GM21529 (cell line): ENCODE measurements at regions not wholly inside any gene's neighbourhood (a gene's known extent, or its start where the extent isn't known, plus 50 kb on each side); places are given as distances from the start of the nearest gene placed in this dataset.
A peak's percentile ranks its signal among the peaks of the same experiment; 100 is the strongest.

Source experiments
- ATAC-seq: cut with Tn5 transposase; IDR thresholded peaks from one replicate; pipeline ENCODE4 v1.9.1; 2021; ENCODE audit not compliant: unreplicated experiment

DNA sequence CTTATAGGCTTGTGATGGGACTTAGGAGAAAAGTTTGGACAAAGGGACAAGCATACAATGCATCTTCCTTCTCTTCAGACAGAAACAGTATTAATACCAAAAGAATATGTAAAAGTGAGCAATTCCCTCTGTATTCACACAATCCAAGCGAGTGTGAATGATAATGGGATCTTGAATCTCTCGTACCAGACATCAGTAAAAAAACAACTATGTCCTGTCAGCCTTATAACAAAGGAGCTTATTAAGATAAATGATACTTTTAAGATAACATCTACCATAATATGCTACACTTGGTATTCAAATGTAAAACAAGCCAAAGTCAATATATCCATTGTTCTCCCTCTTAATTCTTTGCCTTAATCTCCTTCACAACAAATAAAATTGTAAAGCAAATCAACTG, 288.6 kb upstream of the CNTN6 start:
- no peak for ATAC-seq

DNA sequence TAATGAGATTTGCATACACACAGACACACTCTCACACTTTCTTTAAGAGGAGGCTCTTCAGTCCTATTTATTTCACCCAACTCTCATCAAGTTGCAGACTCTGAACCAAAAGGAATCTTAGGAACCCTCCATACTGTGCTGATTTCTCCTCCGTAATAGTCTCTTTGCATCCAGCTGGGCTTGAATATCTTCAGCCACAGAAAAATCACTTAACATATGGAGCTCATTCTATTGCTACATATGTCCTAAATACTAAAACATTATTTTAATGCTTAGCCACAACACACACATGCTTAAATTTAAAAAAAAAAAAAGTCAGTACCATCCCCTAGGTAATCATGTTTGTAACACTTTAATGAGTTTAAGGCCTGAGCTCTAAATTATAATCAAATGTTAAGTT, 287.5 kb upstream of the CNTN6 start:
- no peak for ATAC-seq

DNA sequence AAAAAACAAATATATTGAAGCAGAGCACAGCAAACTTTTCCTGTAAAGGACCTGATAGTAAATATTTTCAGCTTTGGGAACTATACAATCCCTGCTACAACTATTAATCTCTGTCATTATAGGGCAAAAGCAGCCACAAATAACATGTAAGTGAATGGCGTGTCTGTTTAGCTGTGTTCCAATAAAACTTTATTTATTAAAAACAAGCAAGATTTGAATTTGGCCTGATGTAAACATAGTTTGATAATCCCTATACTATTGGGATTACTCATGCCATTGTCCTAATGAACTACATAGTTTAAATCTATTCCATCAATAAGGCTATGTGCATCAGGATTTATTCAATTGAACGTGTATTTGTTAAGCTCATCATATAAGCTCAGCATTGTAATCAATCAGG, 286.8 kb upstream of the CNTN6 start:
- no peak for ATAC-seq

DNA sequence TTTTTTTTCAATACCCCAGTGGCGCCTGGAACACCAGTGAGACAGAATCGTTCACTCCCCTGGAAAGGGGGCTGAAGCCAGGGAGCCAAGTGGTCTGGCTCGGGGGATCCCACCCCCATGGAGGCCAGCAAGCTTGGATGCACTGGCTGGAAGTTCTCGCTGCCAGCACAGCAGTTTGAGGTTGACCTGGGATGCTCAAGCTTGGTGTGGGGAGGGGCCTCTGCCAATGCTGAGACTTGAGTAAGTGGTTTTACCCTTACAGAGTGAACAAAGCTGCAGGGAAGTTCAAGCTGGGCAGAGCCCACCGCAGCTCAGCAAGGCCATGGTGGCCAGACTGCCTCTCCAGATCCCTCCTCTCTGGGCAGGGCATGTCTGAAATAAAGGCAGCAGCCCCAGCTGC, 276.2 kb upstream of the CNTN6 start:
- ATAC-seq, result no peak

DNA sequence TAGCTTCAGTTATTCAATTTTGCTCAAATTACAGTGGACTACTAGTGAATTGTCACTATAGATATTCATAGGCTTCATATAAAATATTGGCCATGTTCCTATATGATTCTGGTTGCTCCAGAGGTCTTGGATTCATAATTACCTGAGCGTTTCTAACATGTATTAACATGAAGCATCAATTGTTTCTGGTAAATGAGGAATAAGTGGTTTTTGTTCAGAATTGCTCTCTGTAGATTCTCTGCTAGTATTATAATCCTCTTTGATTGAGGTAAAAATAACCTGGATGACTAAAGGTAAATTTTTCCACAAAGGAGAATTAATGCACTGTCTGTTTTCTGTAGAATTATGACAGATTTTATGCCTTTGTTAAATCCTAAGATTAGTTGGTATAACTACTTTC, 258.1 kb upstream of the CNTN6 start:
- ATAC-seq, result no peak

DNA sequence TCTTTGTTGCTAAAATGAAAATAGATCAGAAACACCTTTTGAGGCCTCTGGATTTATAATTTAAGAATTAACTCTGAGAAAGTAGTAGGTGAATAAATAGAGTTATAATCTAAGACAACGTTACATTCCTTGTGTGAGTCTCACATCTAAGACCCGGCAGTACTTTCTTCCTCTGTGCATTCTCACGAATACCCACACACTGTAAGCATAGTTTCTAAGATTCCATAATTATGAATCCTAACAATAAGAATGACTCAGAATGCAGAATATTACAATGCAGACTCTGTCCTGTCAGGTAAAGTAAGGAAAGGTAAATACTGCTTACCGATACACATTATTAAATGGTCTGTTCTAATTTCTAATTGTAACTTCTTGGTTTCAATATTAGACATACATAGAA, 257.7 kb upstream of the CNTN6 start:
- ATAC-seq, result no peak

DNA sequence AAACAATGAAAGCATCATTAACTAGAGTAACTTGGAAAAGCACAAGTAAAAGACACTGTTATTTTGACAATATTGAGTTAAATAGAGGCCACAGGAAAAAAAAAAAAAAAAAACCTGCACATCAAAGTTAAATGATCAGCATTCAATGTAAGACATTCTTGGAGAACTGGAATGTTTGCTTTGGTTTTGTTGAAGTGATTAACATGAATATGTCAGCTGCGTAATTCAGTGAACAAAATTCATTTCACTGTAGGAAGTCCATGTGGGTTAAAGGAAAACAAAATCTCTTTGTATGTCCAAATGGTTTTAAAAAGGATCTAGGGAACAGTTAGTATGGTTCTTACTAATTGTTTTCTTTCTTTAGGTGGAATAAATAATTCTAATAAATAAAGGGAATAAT, 252.8 kb upstream of the CNTN6 start:
- no peak for ATAC-seq

DNA sequence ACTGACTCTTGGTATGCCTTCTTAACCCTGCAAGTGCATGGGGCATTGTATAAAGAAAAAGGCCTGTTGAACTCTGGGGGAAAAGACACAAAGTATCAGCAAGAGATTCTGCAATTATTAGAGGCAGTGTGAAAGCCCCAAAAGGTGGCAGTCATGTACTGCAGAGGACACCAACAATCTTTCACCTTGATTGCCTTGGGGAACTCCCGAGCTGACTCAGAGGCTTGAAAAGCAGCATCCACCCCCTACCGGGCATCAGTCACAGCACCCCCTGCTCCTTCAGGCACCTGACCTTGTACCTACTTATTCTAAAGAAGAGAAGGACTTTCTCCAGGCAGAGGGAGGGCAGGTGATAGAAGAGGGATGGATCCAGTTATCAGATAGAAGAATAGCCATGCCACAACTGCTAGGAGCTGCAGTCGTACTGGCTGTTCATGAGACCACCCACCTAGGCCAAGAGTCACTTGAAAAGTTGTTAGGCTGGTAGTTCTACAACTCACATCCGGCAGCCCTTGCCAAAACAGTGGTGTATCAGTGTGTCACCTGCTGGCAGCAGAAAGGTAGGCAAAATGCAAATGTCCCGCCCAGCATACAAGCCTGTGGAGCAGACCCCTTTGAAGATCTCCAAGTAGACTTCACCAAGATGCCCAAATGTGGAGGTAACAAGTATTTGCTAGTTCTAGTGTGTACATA, 241.6 kb upstream of the CNTN6 start:
- peak; percentile 81 for ATAC-seq

DNA sequence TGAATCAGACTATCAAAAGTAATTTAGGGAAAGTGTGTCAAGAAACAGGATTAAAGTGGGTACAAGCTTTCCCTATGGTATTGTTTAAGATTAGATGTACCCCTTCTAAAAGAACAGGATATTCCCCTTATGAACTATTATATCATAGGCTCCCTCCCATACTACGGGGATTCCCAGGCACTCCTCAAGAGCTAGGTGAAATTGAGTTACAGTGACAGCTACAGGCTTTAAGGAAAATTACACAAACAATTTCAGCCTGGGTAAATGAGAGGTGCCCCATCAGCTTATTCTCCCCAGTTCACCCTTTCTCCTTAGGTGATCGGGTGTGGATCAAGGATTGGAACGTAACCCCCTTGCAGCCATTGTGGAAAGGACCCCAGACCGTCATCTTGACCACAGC, 240.8 kb upstream of the CNTN6 start:
- ATAC-seq, result no peak

DNA sequence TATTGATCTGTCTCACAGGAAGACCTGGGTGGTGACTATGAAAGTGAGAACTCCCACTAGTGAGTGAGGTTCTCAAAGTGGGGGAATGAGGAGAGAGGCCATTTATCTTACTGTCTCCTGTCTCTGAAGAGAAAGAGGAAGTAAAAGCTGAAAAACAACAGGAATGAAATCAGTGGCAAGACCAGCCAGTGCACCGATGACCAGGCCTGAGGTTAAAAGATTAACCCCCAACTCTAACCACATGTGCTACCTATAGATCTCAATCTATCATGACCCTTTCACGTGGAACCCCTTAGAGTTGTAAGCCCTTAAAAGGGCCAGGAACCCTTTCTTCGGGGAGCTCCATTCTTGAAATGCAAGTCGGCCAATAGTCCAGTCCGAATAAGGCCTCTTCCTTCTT, 239.3 kb upstream of the CNTN6 start:
- no peak for ATAC-seq

DNA sequence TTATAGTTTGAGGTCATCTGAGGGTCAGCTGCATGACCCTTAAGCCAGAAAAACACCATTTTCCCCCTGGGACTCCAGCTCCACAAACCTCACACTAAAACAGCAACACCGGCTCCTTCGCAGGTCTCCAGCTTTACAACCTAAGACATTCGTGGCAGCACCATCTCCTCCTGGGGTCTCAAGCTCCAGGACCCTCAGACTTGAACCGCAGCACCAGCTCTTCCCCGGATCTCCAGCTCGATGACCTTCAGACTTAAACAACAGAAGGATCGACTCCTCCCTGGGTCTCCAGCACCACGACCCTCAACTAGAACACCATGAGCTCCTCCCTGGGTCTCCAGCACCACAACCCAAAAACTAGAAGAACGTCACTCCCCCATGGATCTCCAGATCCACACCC, 233.7 kb upstream of the CNTN6 start:
- no peak for ATAC-seq

DNA sequence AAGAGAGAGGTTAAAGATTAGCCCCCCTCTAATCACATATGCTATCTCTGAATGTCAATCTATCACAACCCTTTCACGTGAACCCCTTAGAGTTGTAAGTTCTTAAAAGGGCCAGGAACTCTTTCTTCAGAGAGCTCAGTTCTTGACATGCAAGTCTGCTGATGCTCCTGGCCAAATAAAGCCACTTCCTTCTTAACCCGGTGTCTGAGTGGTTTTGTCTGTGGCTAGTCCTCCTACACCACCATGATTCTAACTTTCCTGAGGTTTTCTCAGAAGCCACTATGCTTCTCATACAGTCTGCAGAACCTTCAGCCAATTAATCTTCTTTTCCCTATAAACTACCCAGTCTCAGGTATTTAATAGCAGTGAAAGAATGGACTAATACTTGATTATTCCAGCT, 231.1 kb upstream of the CNTN6 start:
- ATAC-seq, result no peak

DNA sequence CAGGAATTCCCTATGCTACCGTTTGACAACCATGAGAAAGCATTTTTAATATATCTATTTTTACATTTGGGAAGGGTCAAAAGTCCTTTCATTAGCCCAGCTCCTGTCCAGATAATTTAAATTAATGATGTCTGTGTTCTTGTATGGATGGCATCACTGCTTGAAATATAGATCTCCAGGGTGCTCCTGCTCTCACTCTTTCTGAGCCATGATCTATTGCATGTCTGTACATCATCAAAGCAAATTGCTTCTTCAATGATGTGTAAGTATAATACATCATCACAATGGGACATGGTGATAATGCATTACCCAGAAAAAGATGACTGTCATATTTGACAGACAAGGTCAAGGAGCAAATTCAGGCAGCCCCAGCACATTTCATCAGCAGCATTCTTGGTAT, 223.6 kb upstream of the CNTN6 start:
- ATAC-seq, result no peak

DNA sequence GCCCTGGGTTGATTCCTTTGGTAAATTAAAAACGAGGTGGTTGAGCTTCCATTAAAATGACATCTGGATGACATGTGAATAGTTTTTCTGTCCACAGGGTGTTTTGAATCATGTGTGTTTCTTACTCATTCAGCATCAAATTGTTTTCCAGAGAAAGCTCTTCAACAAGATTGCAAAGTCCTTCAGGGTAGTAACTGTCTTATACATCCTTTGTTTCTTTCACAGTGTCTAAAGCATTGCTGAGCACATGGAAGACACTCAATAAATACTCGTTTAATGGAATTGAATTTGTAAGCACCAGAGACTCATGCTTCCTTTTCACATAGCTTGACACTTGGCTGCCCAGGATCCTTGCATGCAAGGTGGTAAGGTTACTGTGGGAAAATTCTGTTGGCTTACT, 223.1 kb upstream of the CNTN6 start:
- no peak for ATAC-seq

DNA sequence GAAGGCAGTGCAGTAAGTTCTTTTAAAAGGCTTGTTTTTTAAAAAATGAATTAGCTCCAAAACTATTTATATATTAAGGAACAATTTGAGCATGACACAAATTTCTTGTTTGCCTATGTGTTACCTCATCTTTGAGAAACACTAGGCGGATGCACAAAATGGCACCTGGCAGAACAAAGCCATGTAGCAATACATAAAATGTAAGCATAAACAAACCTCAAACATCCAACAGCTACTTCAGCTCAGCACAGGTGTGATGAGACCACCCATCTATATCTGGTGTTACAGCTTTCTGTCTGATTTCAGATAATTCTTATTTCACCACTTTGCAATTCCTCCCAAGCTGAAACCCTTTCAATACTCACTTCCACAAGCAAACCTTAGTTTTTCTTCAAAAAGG, 221.2 kb upstream of the CNTN6 start:
- ATAC-seq, result no peak

DNA sequence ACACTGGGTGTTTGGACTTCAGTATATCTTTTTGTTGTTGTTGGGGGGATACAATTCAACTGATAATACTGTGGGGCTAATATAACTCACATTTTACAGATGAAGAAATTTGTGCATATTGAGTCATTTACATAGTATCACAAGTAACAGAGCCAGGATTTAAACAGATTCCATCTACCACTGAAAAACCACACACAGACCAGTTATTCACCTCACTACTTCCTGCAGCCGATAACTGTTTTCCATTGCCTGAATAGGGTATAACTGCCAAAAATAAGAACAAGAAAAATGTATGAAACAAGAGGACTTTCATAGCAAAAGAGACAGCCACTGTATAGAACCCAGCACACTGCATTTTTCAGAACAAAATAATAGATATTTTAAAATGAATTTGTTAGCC, 215.8 kb upstream of the CNTN6 start:
- ATAC-seq, result no peak

DNA sequence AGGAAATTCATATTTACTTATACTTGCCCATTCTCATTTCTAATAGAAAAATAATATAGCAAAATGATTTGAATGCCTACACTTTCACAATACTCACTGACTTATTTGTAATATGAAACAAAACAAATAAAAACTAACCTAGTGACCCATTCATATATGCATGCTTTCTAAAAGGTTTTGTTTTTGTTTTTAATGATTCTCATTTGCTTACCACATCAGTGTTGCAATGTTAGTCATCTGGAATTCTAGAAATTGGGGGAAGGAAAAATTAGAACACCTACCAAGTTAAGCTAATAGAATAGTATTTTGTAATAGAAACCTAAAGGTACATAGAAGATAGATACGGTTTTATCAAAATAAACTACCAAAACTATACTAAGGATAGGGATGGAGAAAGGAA, 214.1 kb upstream of the CNTN6 start:
- ATAC-seq, result no peak

DNA sequence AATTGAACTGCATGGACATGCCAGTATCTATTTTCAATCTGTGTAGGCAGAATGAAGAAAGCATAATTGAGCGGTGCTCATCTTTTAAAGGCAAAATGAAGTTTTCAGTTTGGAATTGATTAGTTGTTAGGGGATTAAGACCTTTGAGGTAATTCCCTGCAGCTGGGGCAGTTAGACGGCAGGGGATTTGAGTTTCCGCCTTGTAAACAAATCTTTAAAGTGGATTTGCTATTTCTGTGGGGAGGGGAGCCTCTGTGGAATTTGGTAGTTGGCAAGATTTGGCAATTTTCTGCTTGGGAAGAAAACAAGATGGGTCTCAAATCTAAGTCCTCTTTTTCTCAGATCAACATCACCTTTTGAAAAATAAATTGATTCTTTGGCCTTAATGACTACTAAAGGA, 212.5 kb upstream of the CNTN6 start:
- ATAC-seq, result no peak

DNA sequence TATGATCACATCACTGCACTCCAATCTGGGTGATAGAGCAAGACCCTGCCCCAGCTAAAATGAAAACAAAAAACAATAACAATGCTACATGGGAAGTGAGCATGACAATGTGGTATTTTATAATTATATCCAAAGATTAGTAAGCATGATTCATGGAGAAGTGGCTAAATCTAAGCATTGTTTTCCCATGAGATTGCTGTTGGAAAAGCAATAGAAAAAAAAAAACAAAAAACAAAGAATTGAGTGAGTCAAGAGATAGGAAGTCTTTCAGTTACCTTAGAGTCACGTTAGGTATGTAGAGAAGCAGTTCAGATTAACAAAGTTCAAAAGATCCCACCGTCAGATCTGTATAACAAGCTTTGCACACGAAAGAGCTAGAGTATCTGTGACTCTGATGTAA, 210.3 kb upstream of the CNTN6 start:
- ATAC-seq, result no peak

DNA sequence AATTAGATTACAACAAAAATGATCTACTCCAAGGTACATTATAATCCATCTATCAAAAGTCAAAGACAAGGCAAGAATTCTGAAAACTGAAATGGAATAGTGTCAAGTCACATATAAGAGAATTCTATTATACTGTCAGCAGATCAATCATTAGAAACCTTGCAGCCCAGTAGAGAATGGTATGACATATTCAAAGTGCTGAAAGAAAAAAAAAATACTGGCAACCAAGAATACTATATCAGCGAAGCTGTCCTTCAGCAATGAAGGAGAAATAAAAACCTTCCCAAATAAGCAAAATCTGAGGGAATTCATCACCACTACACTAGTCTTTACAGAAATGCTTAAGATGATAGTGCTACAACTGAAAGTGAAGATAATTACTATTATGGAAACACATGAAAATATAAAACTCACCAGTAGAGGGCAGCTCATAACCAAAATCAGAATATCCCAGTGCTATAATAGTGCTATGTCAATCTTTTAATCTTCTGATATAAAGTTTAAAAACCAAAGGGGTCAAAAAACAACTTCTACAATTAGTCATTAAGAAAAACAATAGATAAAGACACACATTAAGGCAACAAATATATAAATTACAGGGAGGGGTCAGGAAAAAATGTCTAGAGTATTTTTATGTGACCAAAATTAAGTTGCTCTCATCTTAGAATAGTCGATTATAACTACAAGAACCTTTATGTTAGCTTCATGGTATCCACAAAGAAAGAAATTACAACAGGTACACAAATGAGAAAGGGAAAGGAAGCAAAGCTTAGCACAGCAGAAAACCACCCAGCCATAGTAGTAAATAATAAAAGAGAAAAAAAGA, 190.7 kb upstream of the CNTN6 start:
- peak; percentile 88 for ATAC-seq

DNA sequence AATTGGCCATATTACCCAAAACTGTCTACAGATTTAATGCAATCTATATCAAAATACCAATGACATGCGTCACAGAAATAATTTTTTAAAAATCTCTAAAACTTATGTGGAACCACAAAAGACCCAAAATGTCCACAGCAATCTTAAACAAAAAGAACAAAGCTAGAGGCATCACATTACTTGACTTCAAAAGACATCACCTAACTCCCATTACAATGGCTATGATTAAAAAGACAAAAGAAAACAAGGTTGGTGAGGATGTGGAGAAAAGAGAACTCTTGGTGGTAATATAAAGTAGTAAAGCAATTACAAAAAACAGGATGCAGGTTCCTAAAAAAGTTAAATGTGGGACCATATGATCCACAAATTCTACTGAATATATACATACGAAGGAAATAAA, 187.6 kb upstream of the CNTN6 start:
- no peak for ATAC-seq

DNA sequence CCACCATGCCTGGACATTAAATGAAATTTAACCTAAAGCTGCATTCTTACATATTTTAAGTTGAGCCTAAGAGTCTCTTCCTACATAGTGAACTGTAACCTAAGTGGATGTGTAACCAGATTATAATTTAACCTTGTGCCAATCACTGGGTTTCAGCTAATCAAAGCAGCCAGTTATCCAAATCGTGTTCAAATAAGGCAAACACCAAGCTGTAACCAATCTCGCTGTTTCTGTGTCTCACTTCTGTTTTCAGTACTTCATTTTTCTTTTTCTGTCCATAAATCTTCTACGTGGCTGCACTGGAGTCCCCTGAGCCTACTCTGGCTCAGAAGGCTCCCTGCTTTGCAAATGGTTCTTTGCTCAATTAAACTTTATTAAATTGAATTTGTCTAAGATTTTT, 186.1 kb upstream of the CNTN6 start:
- ATAC-seq, result no peak

DNA sequence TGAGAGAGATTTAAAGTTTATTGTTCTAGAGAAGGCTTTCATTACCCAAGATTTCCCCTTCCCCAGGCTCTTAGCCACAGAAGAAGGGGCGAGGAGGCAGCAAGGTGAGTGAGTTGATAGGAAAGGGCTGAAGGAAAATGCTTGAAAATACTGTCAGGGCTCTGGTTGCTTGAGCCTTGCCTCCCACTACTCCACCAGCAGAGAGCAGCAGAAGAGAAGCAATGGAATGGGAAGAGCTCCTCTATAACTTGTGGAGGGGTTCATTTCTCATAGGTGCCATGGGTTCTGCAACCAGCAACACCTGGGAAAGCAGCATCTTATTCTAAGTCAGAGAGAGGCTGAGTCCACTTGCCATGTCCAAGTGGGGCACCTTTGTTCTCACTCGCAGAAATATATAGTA, 184.0 kb upstream of the CNTN6 start:
- no peak for ATAC-seq
